ENCODE measurements at regions not wholly inside any gene's neighbourhood (a gene's known extent, or its start where the extent isn't known, plus 50 kb on each side); places are given as distances from the start of the nearest gene placed in this dataset.

DNA sequence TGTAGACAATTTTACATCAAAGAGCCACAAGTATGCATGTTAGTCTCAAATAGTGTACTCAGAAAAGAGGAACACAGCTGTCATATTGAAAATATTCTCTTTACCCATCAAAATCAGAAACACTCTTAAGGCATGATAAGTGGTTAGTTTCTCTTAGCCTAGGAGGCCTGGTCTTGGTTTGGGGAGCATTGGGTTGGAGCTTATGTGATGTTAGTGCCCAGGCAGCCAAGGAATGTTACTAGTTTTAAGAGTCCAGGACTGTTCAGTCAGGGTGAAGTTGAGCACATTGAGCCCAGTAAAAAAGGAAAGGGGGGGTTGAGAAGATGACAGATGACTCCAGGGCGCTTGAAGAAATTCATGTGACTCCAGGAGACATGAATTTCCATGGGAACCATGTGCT, 340.6 kb downstream of the HRH4 start:
- TF ChIP-seq ZFX (IDR thresholded peaks at IDR 0.05; ENCODE audit: borderline replicate concordance): no peak
- TF ChIP-seq, protein P1, sequence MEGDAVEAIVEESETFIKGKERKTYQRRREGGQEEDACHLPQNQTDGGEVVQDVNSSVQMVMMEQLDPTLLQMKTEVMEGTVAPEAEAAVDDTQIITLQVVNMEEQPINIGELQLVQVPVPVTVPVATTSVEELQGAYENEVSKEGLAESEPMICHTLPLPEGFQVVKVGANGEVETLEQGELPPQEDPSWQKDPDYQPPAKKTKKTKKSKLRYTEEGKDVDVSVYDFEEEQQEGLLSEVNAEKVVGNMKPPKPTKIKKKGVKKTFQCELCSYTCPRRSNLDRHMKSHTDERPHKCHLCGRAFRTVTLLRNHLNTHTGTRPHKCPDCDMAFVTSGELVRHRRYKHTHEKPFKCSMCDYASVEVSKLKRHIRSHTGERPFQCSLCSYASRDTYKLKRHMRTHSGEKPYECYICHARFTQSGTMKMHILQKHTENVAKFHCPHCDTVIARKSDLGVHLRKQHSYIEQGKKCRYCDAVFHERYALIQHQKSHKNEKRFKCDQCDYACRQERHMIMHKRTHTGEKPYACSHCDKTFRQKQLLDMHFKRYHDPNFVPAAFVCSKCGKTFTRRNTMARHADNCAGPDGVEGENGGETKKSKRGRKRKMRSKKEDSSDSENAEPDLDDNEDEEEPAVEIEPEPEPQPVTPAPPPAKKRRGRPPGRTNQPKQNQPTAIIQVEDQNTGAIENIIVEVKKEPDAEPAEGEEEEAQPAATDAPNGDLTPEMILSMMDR (IDR thresholded peaks at IDR 0.05): no peak

DNA sequence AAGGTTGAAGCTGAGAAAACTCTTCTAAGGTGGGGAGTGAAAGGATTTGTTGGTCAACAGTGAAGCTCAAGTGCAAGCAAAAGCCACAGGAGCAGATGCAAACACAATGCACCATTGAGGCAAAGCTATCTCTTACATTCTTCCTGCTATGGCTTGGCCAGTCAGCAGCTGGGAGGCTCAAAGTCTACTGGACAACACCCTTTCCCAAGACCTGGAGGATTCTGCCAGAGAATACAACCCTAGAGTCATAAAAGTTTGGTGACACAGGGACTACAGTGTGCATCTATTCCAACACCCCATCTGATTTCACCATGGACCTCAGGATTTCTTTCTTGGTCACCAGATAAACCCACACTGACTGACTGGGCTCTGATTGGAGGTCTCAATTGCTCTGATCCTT, 342.0 kb downstream of the HRH4 start:
- no peak for TF ChIP-seq ZFX (IDR thresholded peaks at IDR 0.05; ENCODE audit: borderline replicate concordance)
- TF ChIP-seq, protein P1 (IDR thresholded peaks at IDR 0.05): no peak
- no peak overlapping the region for H3K27ac ChIP-seq

More for the DNA sequence above, 340.6 kb downstream of the HRH4 start:
- H3K27ac ChIP-seq: no peak overlapping the region

DNA sequence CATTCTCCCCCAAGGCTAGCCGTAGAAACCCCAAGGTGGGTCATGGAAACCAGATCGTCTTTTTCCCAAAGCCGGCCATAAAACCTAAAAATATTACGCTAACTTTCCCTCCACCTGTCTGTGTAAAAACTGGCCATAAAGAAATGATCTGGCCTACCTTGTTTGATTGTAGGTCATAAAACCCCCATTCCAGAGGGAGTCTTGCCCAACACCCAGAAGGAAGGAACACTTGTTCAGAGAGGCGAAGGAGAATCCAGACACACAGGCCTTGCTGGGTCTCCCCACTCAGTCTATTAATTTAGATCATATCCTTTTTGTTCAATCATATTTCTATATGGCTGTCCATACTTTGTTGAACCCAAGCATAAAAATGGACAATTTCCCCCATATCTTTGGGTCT, 344.7 kb downstream of the HRH4 start:
- TF ChIP-seq ZFX (IDR thresholded peaks at IDR 0.05; ENCODE audit: borderline replicate concordance): no peak
- TF ChIP-seq, protein P1 (IDR thresholded peaks at IDR 0.05): no peak
- no peak overlapping the region for H3K27ac ChIP-seq

DNA sequence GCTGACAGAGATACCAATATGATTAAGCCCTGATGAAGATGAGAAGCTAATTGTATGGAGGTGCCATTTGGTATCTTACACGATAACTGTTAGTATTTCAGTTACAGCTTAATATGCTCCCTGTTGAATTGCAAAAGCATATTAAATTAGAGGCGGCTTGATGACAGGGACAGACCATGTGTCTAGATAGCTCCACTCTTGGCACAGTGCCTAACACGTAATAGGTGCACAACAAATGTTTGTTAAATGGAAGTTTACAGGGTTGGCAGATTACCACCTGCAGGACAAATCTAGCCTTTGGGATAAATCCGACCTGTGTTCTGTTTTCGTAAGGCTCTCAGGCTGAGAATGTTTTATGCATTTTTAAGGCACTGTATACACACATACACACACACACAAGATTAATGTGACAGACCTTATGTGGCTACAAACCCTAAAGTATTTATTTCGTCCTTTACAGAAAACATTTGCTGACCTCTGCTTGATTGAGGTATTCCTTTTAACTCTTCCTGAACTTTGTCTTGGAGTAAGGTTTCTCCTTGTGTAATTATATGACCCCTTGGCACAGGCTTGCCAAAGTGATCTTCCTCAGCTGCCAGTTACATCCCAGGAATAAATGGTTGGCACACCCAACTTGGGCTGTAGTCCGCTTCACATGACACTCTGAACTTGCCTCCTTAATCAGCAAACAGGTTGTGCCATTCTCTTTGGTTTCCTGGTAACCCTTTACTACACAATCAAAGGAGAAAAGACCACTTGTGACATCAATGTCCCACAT, 348.9 kb downstream of the HRH4 start:
- H3K27ac ChIP-seq: no peak overlapping the region
- TF ChIP-seq ZFX (IDR thresholded peaks at IDR 0.05; ENCODE audit: borderline replicate concordance): no peak
- TF ChIP-seq, protein P1 (IDR thresholded peaks at IDR 0.05): no peak

DNA sequence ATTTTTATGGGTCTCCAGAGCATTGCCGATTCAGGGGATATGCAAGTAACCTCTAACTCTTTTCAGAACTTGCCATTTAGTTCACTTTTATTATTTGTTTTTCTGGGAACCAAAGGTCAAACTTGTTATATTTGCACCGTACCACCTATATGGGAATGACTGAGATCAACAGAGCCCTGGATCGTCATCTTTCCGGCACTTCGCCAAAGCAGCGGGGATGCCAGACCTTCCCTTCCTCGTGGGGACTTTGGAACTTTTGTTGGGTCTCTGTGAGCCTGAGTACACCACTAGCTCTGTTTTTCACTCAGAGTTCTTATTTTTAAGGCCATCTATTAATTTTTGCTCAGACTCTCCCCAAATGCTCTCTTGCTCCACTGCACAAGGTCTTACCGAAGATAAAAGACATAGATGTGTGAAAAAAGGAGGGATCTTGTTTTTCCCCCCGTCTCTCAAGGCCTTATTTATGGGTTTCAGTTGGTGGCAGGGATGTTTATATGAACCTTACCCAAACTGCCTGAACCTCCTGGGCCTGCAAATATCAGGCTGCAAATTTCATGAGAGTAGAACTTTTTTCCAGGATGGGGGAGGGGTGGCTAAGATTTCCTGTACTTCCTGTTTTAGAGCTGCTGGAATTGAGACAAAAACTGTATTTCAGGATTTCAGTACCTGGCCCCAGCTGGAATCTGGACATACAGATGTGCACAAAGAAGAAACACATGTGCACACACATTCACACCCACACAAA, 350.3 kb downstream of the HRH4 start:
- no peak overlapping the region for H3K27ac ChIP-seq
- TF ChIP-seq, protein P1 (IDR thresholded peaks at IDR 0.05): no peak
- TF ChIP-seq ZFX (IDR thresholded peaks at IDR 0.05; ENCODE audit: borderline replicate concordance): no peak

DNA sequence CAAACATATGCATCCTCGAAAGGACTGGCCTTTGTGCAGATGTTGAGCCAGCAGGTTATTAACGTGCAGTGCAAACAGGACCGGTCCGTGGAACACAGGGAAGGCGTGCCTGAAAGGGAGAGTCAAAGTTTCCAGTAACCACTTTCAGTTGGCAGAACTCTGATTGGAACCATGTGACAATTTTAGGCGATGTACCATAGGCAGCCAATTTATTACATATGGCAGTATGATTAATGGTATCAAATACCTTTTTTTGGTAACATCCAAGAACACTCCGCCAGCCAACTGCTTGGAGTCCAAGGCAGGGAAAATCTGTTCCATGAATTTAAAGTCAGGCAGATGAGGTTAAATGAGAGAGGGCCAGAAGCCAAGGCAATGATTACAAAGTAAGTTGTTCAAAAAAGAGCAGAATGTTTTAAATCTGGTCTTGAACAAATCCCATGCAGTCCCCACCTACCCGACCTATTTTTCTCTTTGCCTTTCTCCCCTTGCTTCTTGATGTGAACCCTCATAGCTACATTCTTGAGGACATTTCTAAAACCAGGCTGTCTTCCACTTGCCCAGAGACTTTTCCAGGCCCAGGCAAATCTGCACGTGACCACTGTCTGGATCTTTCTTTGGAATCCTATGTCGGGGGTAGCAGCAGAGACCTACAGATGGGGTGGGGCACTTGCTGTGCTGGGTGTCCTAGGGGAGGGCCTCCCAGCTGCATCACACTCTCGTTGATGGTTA, 351.7 kb downstream of the HRH4 start:
- H3K27ac ChIP-seq: no peak overlapping the region
- TF ChIP-seq ZFX (IDR thresholded peaks at IDR 0.05; ENCODE audit: borderline replicate concordance): no peak
- TF ChIP-seq, protein P1 (IDR thresholded peaks at IDR 0.05): no peak

Data from 22Rv1 (cell line).